GM10266 (cell line): ENCODE measurements at regions not wholly inside any gene's neighbourhood (a gene's known extent, or its start where the extent isn't known, plus 50 kb on each side); places are given as distances from the start of the nearest gene placed in this dataset.
"Not testable (repeated sequence)": the region's sequence is repeated elsewhere in the genome, so short reads cannot be mapped to it uniquely, and the experiment has no call there.

Source experiments
- DNase-seq: peaks from one replicate; pipeline ENCODE4 v3.0.0; 2012; ENCODE audit errors: extremely low spot score
- TF ChIP-seq, protein P1 (sequence below): IDR thresholded peaks from 2 replicates; pipeline ENCODE4 v1.5.1; 2012; ENCODE audit warnings: mild to moderate bottlenecking, low read depth; ENCODE audit not compliant: control insufficient read depth, insufficient read depth; ENCODE audit errors: missing control alignments

DNA sequence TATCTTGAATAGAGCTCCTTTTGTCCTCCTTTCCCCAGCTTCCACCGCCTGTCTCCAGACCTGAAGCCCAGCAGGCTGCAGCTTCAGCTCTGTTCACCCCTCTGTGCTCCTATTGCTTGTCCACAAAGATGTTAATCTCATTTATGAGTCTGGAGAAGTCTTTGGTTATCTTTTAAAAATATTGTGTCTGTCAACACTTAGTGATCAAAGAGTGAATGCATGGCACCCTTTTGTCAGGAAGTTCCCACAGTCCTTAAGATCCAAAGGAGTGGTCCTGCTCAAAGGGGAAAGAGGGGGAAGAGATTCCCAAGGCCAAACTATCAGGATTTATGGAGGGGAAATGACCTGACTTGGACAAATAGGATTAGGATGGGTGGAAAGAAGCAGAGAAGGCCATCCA is 118.9 kb downstream of the ACAA2 start:
- TF ChIP-seq, protein P1, sequence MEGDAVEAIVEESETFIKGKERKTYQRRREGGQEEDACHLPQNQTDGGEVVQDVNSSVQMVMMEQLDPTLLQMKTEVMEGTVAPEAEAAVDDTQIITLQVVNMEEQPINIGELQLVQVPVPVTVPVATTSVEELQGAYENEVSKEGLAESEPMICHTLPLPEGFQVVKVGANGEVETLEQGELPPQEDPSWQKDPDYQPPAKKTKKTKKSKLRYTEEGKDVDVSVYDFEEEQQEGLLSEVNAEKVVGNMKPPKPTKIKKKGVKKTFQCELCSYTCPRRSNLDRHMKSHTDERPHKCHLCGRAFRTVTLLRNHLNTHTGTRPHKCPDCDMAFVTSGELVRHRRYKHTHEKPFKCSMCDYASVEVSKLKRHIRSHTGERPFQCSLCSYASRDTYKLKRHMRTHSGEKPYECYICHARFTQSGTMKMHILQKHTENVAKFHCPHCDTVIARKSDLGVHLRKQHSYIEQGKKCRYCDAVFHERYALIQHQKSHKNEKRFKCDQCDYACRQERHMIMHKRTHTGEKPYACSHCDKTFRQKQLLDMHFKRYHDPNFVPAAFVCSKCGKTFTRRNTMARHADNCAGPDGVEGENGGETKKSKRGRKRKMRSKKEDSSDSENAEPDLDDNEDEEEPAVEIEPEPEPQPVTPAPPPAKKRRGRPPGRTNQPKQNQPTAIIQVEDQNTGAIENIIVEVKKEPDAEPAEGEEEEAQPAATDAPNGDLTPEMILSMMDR: no peak

DNA sequence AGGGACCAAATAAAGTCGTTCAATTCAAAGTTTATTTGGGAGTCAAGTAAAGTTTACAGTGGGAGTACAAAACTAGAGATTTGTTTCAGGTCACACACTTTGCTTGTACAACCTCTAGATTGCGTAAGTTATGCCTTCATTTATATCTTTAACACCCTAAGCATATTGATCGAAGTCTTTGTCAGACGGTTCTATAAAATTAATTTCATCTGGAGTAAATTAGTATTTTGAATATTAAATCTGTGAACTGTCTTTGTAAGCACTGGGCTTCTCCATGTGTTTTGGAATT is 119.7 kb downstream of the ACAA2 start:
- TF ChIP-seq, protein P1: no peak
- DNase-seq: no peak

More for the DNA sequence above, 118.9 kb downstream of the ACAA2 start:
- DNase-seq: no peak

DNA sequence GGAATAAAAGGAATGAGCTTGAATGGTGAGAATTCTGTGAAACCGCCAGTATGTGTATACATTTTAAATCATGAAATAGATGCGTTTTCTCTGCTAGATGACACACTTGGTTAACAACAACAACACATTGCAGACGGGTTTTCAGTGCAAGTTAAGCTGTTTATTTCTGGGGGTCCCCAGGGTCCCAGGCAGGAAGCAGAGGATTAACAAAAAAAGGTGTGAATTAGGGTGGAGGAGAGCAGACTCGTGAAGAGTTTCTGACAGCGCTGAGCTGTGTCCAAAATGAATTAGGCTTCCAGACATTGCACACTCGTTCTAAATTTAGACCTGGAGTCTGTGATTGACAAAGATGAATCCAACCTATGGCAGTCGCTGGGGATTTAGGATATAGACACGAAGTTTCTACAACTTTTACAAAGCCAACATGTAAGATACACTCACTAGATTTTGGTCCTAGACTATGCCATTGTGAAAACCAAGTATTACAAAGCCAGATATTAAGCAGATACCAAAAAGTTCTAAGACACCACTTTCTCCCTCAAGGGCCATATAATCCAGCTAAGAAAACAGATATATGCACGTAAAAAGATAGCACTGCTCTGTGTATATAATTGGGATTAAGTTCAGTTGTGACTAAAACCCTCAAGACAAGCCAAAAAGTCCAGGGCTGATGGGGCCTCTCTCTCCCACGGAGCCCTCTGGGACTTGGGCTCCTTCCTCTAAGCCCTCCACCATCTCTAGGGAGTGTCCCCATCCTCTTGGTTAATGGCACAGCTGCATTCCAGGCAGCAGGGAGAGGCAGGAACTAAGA is 120.2 kb downstream of the ACAA2 start:
- TF ChIP-seq, protein P1: no peak
- no peak for DNase-seq

DNA sequence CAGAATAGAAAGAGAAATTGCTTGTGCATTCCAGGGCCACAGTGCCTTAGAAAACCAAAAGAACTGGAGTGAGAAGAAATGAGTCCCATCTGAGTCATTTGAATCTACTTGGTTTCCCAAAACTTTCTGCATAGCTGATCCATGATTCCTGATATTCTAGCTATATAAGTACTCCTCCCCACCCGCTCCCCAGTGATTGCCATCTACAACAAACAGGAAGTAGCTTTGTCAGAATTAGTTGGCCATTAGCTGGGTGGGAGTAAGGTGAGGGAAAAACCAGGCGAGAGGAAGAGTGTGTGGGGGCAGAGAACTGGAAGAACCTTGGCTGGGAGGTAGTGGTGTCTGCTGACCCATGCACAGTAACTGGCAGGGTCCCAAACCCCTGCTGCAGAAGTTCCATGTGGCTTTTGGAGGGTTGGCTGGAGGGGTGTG is 122.1 kb downstream of the ACAA2 start:
- TF ChIP-seq, protein P1: no peak
- no peak for DNase-seq

DNA sequence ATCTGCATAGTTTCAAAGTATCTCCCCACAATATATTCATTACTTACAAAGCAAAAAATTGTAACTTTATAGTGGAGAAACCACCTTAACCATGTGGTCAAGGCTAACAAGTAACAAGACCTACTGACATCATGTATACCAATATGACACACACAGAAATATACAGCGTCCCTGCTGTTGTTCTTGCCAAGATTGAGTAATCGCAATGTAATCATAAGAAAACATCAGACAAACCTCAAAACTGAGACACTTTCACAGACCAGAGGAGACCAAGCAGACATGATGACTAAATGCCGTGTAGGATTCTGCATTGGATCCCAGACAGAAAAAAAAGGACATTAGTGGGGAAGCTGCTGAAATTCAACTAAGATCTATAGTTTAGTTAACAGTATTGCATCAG is 123.0 kb downstream of the ACAA2 start:
- TF ChIP-seq, protein P1: no peak
- no peak for DNase-seq

DNA sequence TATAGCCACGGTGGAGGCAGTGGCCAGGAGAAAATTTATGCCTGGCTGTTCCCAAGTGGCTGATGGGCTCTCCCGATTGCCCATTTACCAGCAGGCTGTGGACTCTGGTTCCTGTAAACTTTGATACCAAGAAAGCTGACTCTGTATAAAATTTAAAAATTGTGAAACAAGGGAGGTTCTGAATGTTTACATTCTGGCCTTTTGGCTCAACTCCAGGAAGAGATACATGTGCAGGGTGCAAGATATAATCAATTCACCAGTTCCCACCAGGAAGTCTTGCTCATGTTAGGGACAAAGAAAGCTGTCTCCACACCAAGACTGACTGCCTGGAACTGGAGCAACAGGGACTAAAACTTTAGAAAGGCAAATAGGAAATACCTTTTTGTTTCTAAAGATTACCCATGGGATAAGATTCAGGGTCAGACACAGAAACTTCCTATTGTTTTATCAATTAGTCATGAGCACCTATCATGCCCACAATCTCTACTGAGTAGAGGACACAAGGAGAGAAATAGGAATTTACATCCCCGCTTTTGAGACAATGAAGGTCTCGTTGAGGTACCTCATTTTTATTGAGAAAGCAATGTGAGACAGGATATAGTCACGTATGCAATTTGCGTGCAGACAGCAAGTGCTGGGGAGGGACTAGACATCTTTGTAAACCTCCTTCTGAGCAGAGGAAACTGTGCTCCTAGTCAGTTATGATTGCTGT is 123.5 kb downstream of the LIPG start:
- TF ChIP-seq, protein P1: no peak
- no peak for DNase-seq

DNA sequence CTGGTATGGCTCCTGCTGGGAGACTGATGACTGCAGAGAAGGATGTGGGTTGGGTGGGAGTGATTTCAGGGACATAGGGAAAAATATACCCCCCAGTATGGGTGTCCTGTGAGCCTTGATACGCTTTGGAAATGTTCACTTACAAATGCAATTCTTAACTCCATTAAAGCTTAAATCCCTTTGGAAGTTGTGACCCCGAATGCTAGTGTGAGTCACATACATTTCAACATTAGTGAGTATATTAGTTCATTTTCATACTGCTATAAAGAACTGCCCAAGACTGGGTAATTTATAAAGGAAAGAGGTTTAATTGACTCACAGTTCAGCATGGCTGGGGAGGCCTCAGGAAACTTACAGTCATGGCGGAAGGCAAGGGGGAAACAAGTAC is 120.9 kb downstream of the LIPG start:
- not testable (repeated sequence) for DNase-seq
